ENCODE measurements at regions not wholly inside any gene's neighbourhood (a gene's known extent, or its start where the extent isn't known, plus 50 kb on each side); places are given as distances from the start of the nearest gene placed in this dataset.
"Not testable (repeated sequence)": the region's sequence is repeated elsewhere in the genome, so short reads cannot be mapped to it uniquely, and the experiment has no call there.

DNA sequence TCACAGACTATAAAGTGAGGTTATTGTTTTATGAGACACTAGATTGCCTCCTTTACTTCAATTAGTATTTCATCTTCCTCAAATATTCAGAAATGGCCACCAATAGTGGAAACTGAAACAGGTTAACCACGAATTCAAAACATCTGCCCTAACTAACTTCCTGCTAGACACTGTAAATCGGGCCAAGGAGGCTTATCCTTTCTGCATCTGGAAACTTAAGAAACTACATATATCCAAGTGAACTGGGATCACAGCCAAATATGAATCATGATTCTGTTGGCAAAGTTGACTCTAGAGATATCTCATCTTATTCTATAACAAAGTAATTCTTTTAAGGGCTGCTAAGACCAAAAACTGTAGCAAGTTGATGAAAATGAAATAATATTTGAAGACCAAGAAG, 136.6 kb upstream of the ZC3H15 start:
- Mint-ChIP-seq H3K27me3 (no peaks in the 10 kb centered on the region), H3K9me3 (ENCODE audit: low read depth) (peaks cover 12% of the 10 kb centered on the region), H3K36me3 (ENCODE audit: insufficient read depth) (peaks cover 6% of the 10 kb centered on the region), H3K4me3 (ENCODE audit: low read depth) (no peak overlapping the region), H3K4me1 (ENCODE audit: low read depth) (peaks cover 5% of the 10 kb centered on the region), H3K27ac (no peak overlapping the region)
- TF ChIP-seq, protein P1, sequence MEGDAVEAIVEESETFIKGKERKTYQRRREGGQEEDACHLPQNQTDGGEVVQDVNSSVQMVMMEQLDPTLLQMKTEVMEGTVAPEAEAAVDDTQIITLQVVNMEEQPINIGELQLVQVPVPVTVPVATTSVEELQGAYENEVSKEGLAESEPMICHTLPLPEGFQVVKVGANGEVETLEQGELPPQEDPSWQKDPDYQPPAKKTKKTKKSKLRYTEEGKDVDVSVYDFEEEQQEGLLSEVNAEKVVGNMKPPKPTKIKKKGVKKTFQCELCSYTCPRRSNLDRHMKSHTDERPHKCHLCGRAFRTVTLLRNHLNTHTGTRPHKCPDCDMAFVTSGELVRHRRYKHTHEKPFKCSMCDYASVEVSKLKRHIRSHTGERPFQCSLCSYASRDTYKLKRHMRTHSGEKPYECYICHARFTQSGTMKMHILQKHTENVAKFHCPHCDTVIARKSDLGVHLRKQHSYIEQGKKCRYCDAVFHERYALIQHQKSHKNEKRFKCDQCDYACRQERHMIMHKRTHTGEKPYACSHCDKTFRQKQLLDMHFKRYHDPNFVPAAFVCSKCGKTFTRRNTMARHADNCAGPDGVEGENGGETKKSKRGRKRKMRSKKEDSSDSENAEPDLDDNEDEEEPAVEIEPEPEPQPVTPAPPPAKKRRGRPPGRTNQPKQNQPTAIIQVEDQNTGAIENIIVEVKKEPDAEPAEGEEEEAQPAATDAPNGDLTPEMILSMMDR (IDR thresholded peaks at IDR 0.05; ENCODE audit: unreplicated experiment) = no peak
- no peak for DNase-seq (ENCODE audit: low spot score, unreplicated experiment)

DNA sequence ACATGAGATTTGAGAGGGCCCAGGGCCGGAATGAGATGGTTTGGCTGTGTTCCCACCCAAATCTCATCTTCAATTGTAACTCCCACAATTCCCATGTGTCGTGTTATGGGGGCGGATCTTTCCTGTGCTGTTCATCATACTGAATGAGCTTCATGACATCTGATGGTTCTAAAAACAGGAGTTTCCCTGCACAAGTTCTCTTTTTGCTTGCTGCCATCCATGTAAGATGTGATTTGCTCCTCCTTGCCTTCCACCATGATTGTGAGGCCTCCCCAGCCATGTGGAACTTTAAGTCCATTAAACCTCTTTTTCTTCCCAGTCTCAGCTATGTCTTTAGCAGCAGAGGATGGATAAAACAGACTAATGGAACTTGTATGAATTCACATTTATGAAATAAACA, 131.9 kb upstream of the ZC3H15 start:
- peaks cover 15% of the 10 kb centered on the region for H3K9me3 Mint-ChIP-seq (ENCODE audit: low read depth)
- peak overlapping the region; percentile 33 for H3K27ac Mint-ChIP-seq
- not testable (repeated sequence) for H3K4me3 Mint-ChIP-seq (ENCODE audit: low read depth); H3K4me1 Mint-ChIP-seq (ENCODE audit: low read depth); H3K36me3 Mint-ChIP-seq (ENCODE audit: insufficient read depth); H3K27me3 Mint-ChIP-seq; DNase-seq (ENCODE audit: low spot score, unreplicated experiment)

DNA sequence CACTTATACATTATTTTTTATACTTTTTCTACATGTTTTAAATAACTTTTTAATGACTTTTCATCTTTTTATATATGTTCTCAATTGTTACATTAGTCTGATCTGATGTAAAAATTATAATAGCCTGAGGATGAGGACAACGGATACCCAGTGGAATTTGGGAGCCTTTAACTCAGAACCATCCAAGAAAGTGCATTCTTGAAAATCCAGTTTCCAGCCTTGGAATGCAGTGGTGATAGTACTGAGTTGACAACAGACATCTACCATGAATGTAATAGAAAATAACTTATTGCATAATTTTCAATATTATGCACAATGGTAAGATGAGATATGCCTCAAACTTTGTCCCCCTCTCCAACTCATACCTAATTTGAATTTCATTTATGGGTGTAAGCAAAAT, 120.7 kb upstream of the ZC3H15 start:
- no peak for DNase-seq (ENCODE audit: low spot score, unreplicated experiment)

DNA sequence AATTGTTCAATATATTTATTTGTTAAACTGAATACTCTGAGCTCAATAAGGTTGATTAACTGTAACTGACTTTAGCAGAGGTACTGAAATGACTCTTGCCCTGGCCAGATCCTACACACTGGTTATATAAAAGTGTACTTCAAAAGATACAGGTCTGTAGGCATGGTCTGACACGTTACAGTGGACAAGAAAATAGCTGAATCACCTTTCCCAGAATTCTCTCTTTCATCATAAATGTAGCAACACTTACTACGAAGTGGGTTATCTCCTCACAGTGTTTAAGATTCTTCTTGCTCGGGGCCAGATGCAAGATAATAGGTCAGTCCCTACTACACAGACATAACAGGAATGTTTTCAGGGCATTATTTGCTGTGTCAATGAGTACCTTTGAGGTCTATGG, 107.0 kb upstream of the ZC3H15 start:
- Mint-ChIP-seq H3K4me1 (ENCODE audit: low read depth) (peaks cover 8% of the 10 kb centered on the region), H3K27ac (no peak overlapping the region)

More for the DNA sequence above, 120.7 kb upstream of the ZC3H15 start:
- TF ChIP-seq, protein P1 (IDR thresholded peaks at IDR 0.05; ENCODE audit: unreplicated experiment) = no peak
- H3K4me3 Mint-ChIP-seq (ENCODE audit: low read depth) = no peak overlapping the region
- H3K36me3 Mint-ChIP-seq (ENCODE audit: insufficient read depth) = peaks cover 2% of the 10 kb centered on the region
- H3K27ac Mint-ChIP-seq = no peak overlapping the region
- no peaks in the 10 kb centered on the region for H3K27me3 Mint-ChIP-seq
- no peaks in the 10 kb centered on the region for H3K4me1 Mint-ChIP-seq (ENCODE audit: low read depth)
- H3K9me3 Mint-ChIP-seq (ENCODE audit: low read depth) = peaks cover 3% of the 10 kb centered on the region

DNA sequence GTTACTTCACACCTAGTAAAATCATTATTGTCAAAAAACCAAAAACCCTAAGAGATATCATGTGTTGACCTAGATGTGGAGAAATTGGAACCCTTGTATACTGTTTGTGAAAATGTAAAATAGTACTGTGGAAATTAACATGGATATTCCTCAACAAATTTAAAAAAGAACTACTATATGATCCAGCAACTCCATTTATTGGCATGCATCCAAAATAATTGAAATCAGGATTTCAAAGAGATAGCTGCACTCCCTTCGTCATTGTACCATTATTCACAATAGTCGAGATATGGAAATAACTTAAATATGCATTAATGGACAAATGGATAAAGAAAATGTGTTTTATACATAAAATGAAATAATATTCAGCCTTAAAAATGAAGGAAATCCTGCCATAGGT, 105.3 kb upstream of the ZC3H15 start:
- TF ChIP-seq, protein P1 (IDR thresholded peaks at IDR 0.05; ENCODE audit: unreplicated experiment) = no peak
- no peak overlapping the region for H3K4me3 Mint-ChIP-seq (ENCODE audit: low read depth)
- H3K27me3 Mint-ChIP-seq = no peaks in the 10 kb centered on the region
- H3K27ac Mint-ChIP-seq = peak overlapping the region; percentile 45
- no peak for DNase-seq (ENCODE audit: low spot score, unreplicated experiment)
- peaks cover 8% of the 10 kb centered on the region for H3K36me3 Mint-ChIP-seq (ENCODE audit: insufficient read depth)
- peaks cover 17% of the 10 kb centered on the region for H3K9me3 Mint-ChIP-seq (ENCODE audit: low read depth)
- peaks cover 8% of the 10 kb centered on the region for H3K4me1 Mint-ChIP-seq (ENCODE audit: low read depth)

More for the DNA sequence above, 107.0 kb upstream of the ZC3H15 start:
- Mint-ChIP-seq H3K4me3 (ENCODE audit: low read depth) (no peak overlapping the region), H3K9me3 (ENCODE audit: low read depth) (peaks cover 11% of the 10 kb centered on the region), H3K27me3 (no peaks in the 10 kb centered on the region), H3K36me3 (ENCODE audit: insufficient read depth) (peaks cover 6% of the 10 kb centered on the region)
- TF ChIP-seq, protein P1 (IDR thresholded peaks at IDR 0.05; ENCODE audit: unreplicated experiment) = no peak
- DNase-seq (ENCODE audit: low spot score, unreplicated experiment) = no peak

DNA sequence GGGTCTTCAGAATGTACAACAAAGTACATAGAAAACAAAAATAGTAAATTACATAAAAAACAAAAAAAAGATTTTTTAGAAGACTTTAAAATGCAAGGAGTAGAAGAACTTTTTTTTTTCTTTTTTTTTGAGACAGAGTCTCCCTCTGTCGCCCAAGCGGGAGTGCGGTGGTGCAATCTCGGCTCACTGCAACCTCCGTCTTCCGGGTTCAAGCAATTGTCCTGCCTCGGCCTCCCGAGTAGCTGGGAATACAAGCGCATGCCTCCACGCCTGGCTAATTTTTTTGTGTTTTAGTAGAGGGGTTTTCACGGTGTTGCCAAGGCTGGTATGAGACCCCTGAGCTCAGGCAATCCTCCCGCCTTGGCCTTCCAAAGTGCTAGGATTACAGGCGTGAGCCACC, 104.5 kb upstream of the ZC3H15 start:
- Mint-ChIP-seq H3K4me3 (ENCODE audit: low read depth) (no peak overlapping the region), H3K27ac (no peak overlapping the region), H3K27me3 (no peaks in the 10 kb centered on the region), H3K36me3 (ENCODE audit: insufficient read depth) (peaks cover 10% of the 10 kb centered on the region), H3K9me3 (ENCODE audit: low read depth) (peaks cover 20% of the 10 kb centered on the region), H3K4me1 (ENCODE audit: low read depth) (peaks cover 8% of the 10 kb centered on the region)
- TF ChIP-seq, protein P1 (IDR thresholded peaks at IDR 0.05; ENCODE audit: unreplicated experiment) = no peak
- DNase-seq (ENCODE audit: low spot score, unreplicated experiment) = no peak

All from progenitor cell of endocrine pancreas (in vitro differentiated cells).